ENCODE measurements at regions not wholly inside any gene's neighbourhood (a gene's known extent, or its start where the extent isn't known, plus 50 kb on each side); places are given as distances from the start of the nearest gene placed in this dataset.

DNA sequence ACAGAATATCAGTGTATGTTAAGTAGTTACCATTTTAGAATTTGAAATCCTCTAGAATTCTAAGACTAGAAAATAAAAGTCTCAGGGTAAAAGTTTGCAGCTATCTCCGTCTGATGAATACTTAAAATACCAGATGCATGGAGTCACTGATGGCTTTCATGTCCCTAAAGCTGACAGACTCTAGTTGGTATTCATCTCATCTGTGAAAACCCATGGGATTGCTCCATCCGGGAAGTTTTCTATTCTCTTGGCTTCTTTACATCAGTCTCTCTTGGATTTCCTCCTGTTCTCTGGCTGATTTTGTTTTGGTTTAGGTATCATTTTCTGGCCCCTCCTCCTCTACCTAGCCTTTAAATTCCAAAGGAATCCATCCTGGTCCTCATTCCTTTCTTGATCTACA, 465.6 kb upstream of the POU3F3 start:
- TF ChIP-seq, protein P1, sequence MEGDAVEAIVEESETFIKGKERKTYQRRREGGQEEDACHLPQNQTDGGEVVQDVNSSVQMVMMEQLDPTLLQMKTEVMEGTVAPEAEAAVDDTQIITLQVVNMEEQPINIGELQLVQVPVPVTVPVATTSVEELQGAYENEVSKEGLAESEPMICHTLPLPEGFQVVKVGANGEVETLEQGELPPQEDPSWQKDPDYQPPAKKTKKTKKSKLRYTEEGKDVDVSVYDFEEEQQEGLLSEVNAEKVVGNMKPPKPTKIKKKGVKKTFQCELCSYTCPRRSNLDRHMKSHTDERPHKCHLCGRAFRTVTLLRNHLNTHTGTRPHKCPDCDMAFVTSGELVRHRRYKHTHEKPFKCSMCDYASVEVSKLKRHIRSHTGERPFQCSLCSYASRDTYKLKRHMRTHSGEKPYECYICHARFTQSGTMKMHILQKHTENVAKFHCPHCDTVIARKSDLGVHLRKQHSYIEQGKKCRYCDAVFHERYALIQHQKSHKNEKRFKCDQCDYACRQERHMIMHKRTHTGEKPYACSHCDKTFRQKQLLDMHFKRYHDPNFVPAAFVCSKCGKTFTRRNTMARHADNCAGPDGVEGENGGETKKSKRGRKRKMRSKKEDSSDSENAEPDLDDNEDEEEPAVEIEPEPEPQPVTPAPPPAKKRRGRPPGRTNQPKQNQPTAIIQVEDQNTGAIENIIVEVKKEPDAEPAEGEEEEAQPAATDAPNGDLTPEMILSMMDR (IDR thresholded peaks at IDR 0.05), result no peak
- no peak for TF ChIP-seq POLR2A (IDR thresholded peaks at IDR 0.05)
